Inflammatory macrophage treated with lipopolysaccharide for 4 hours (primary cell): ENCODE measurements at regions not wholly inside any gene's neighbourhood (a gene's known extent, or its start where the extent isn't known, plus 50 kb on each side); places are given as distances from the start of the nearest gene placed in this dataset.
A peak's percentile ranks its signal among the peaks of the same experiment; 100 is the strongest.

ENCODE experiments used
- DNase-seq: peaks from one replicate; pipeline ENCODE4 v3.0.0-alpha.2; 2020

GRCh38 chr10:3537518-3537917 lies 247.5 kb downstream of the KLF6 start:
- DNase-seq, result no peak

DNA sequence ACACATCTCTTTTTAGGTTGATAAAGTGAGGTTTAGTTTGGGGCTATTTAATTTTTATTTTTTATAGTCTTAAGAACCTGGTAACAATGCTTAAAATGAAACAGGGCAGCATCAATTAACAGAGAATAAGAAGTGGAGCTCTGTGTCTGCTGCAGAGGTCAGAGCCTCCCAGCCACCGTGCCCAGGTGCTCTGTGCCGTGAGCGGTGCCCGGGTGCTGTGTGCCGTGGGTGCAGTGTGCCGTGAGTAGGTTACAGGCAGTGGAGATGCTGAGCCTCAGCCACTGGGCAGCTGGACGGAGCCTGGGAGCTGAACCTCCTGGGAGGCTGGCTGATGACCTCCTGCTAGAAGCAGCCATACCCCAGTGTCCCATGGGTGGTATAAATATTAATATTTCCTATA lies 250.0 kb downstream of the KLF6 start:
- DNase-seq, result no peak

- DNase-seq, result no peak
Observed at GRCh38 chr10:3534433-3534832, 250.6 kb downstream of the KLF6 start.

DNA sequence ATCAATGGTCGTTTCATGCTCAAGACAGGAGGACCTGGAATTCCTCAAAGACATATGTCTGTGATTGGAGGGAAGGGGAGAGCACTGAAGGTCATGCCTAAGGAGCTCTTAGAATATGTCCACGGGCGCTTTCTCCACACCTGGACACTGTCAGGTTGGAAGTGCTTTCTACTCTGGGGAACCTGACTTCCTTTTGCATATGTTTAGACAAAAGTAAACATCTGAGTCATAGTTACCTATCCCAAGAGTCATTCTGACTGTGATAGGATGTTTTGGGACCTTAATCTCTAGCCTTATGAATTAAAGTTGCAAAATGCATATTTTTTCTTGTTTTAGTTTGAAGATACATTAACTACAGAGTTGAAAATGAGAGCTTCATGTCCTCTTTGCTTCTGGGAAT lies 251.7 kb downstream of the KLF6 start:
- DNase-seq, result no peak

DNA sequence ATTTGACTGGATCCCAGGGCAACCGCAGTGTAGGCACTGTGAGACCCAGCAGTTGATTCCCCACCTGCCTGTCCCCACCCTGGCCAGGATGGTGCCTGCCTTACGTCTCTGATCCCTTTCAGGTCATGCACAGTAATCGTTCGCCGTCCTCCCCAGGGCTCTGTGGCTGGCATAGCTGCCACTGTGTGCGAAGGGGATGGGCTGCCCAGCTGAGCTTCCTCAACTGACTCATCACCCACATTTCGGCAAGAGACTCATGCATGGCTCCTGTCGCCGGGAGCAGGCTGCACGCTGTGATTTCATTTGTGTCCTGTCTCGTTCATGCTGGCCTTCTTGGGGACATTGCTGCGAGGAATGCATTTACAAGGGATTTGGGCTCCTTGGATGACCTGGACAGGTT lies 252.4 kb downstream of the KLF6 start:
- peak; percentile 13 for DNase-seq

DNA sequence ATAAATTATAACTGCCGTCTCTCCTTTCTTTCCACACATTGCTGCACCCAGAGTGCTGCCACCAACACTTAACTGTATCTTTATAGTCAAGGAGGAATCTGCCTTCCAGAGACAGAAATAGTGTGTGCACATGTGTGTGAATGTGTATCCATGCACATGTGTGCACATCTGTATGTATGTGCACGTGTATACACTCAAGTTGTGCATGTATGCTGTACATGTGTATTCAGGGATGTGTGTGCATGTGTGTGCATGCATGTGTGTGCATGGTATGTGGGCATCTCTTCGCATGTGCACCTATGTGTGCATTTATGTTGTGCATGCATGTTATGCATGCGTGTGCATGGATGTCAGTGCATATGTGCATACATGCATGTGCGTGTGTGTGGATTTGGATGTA lies 253.3 kb downstream of the KLF6 start:
- DNase-seq, result no peak

DNA sequence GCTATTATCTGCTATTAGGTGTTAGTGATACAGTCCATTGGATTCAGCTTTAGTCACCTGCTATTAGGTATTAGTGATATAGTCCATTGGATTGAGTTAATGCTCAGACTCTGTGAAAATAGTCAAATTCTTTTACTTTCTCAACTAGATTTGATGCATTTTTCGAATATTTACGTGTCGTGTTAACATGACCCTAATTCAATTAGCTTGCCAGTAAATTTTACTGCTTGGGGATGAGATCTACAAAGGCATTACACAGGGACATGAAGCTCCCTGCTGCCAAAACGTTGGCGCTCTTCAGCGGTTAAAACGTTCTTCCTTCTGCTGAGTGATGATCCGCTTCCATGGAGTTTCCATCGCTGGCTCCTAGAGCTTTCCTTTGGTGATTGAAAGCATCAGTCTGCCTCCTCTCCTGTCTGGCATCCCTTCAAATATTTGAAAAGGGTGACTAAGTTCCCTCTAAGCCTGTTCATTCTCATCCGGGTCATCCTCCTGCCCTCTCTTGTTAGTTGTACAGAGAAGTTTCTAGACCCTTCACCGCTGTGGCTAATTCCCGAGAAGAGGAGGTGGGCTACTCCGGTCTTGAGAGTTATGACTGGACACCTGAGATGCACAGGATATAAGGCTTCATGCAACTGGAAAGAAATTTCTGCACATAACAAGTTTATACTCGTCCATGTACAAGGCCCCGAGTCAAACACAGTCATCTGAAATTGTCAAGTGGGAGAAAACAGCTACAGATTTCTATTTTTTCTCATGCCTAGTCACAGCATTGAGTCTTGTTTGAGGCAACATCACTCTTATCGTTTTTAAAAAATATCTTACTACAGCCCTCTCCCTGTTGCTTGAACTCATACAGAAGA lies 254.0 kb downstream of the KLF6 start:
- DNase-seq, result no peak

DNA sequence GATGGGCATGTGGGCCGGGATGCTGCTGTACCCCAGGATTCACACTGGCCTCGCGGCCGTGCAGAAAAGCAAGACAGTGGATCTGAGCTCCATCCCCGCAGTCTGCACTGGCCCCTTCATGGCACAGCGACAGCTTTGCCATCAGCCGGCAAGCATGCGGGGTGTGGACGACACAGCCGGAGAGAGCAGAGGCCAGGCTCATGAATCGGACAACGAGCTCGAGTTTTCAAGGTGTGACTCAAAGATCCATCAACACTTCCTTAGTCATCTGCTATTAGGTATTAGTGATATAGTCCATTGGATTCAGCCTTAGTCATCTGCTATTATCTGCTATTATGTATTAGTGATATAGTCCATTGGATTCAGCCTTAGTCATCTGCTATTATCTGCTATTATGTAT lies 254.7 kb downstream of the KLF6 start:
- DNase-seq, result no peak

- DNase-seq, result no peak
Observed at GRCh38 chr10:3529691-3530090, 255.3 kb downstream of the KLF6 start.

DNA sequence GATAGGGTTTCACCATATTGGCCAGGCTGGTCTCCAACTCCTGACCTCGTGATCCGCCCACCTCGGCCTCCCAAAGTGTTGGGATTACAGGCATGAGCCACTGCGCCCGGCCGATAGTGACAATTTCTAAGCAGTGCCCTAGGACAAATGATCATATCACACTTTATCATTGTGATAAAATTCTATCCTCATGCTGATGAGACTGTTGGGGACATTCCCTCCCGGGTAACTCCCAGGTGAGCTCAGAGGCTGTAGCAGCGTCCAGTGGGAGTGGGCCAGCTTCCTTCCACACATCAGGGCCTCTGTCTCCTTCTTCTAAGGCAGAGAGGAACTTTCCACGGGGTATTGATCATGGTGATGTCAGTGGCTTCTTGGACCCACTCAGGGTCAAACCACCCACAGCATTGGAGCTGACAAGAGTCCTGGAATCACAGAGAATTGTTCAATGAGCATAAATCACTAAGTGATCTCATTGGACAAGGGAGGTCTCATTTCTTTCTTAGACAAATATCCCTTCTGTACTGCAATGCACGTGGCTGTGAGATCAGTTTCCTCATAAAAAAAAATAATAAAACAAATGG lies 256.1 kb downstream of the KLF6 start:
- no peak for DNase-seq

DNA sequence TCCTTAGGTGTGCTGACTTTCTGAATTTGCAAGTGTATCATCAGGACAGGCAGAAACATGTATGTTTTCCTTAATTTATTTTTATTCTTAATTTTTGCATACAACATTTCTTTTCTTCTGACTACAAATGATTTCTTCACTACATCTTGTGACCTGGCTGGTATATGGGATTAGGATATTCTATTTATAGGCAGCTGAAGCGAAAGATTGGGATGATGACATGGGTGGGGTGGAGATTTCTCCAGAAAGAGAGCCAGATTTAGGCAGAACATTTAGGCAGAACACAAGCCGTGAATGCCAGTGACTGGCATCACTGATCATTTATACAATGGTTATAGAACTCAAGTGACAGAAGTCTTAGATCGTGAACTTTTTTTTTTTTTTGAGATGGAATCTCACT lies 256.7 kb downstream of the KLF6 start:
- no peak for DNase-seq

- no peak for DNase-seq
Observed at GRCh38 chr10:3527869-3528268, 257.1 kb downstream of the KLF6 start.

- DNase-seq, result no peak
Observed at GRCh38 chr10:3526727-3527501, 258.1 kb downstream of the KLF6 start.

DNA sequence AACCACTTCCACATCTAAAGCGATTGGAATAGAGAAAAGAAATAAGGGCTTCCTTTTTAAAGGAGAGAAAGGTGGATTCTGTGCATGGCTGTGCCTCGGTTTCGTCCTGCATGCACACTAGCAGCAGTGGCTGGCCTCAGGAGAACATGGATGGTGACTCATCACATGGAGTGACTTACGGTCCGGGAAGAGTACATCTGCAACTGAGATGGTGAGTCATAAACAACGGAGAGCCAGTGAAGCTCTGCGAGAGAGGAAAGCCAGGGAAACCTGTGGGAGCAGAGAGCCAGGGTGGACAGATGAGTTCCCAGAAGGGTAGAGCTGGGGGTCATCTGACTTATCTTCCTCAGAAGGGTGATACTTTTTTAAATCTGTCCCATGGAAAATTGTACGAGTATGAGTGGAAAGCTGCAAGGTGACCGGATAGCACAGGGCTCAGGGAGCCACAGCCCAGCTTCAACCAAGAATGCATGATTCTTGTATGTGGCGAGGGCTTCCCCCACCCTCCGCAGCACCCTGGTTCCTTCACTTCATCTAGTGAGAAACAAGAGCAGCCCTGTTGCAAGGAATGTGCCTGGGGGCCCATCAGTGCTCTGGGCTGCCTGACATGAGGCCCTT lies 259.1 kb downstream of the KLF6 start:
- peak; percentile 48 for DNase-seq

DNA sequence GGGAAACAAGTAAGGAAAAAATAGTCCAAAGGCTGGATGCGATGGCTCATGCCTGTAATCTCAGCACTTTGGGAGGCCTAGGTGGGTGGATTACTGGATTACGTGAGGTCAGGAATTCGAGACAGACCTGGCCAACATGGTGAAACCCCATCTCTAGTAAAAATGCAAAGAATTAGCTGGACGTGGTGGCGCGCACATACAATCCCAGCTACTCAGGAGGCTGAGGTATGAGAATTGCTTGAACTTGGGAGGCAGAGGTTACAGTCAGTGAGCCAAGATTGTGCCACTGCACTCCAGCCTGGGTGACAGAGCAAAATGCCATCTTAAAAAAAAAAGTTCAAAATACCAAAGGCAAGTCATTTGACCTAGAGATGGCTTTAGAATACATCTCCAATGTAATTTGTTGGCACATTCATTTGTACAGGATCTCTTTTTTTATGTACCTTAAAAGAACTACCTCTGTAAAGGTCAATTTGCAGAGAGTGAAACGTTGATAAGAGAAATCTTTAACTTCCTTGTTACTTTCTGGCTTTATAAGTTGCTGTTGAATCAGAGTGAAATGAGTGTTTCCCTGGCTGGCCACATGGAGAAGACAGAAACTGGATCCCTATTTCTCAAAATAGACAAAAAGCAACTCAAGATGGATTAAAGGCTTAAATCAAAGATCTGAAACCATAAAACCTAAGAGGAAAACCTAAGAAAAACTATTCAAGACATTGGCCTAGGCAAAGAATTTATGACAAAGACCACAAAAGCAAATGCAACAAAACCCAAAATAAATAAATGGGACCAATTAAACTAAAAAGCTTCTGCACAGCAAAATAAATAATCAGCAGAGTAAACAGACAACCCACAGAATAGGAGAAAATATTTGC lies 260.7 kb downstream of the KLF6 start:
- no peak for DNase-seq

DNA sequence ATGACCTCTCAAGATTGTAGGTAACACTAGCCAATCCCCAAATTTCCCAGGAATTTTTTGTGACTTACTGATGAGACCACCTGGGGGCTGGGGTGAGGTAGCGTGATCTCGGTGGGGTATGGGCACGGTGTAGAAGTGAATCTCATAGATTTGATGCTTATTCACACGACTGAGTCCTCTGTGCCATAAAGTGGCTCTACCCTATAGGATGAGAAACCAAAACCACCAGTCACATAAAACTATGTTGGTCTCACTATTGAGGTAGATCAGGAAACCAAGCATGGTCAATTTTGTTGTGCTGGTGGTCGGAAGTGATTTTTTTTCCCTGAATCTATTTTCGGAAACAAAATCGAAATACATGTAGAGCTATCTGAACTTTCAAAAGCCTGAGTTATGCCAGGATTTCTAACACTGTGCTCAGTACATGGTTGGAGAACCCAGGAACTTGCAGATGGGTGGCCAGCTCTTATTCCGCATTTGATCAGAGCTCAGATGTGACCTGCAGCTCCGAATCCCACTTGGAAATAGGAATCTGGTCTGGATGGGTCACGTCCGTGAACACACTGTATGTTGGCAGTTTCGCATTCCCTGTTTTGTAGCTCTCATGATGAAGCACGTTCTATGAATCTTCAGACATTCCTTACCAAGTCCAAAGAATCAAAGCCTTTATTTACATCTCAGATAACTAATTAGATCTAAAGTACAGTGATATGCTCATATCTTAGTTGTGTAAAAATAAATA lies 261.5 kb downstream of the KLF6 start:
- DNase-seq, result no peak

- no peak for DNase-seq
Observed at GRCh38 chr10:3516923-3517255, 268.1 kb downstream of the KLF6 start.

DNA sequence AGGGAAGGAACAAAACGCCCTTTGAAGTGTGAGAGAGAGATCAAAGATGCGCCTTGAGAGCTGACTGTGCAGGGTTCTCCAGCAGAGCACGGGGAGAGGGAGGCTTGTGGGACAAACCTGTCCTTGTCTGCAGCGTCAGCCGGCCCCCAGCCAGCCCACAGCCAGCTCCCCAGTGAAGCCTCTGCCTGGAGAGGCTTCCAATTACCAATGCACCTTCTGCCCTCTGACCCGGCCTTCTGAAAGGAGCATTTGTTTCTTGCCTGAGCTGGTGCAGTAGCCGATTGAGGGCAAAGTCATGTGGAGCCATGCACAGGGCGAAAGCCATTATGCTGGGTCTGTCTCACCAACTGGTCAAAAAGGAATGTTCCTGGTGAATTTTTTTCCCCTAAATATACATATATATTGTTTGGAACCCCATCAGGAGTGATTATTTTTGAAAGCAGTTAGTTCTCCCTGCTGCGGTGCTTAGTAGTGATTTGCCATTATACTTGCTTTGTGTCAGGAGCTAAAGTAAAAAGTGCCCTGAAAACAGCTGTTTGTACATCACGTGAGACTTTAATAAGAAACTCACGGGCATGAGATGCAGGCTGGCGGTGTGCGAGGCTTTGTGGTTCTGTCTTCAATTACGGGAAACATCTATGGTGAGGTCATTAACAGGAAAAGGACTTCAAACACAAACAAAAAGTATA lies 268.6 kb downstream of the KLF6 start:
- no peak for DNase-seq

DNA sequence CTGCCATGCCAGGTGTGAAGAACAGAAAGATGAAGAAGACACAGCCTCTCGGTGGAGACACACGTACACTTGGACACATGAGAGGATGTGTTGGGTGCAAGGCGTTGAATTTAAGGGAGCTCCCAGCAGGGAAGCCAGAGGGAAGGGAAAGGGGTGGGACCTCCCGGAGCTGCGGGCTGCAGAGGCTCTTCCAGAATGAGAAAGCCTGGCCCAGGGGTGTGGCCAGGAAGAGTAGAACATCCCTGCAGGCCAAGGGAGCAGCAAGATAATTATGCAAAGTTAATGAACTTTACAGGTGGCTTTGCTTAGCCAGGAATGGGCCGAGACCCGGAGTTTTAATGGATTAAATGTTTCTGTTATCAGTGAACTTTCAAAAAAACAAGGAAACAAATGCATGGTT lies 270.3 kb downstream of the KLF6 start:
- DNase-seq, result no peak

- no peak for DNase-seq
Observed at GRCh38 chr10:3512263-3512662, 272.7 kb downstream of the KLF6 start.

DNA sequence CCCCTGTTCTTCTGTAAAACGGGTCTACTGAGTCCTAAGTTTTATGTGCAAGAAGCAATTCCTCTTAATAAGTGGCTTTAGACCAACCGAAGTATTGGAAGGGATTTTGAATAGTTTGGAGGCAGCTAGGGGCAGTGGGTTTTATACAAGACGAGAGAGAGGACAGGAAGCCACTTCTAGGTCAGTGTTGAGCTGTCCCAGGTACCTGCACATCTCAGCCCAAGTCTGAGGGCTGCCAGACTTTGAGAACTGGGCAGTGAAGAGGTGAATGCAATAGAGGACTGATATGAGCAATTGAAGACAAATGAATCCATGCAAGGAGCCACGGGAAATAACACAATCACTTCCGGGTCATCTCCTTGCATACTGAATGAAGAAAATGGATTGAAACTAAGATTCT lies 273.5 kb downstream of the KLF6 start:
- no peak for DNase-seq
